ENCODE measurements at regions not wholly inside any gene's neighbourhood (a gene's known extent, or its start where the extent isn't known, plus 50 kb on each side); places are given as distances from the start of the nearest gene placed in this dataset.

DNA sequence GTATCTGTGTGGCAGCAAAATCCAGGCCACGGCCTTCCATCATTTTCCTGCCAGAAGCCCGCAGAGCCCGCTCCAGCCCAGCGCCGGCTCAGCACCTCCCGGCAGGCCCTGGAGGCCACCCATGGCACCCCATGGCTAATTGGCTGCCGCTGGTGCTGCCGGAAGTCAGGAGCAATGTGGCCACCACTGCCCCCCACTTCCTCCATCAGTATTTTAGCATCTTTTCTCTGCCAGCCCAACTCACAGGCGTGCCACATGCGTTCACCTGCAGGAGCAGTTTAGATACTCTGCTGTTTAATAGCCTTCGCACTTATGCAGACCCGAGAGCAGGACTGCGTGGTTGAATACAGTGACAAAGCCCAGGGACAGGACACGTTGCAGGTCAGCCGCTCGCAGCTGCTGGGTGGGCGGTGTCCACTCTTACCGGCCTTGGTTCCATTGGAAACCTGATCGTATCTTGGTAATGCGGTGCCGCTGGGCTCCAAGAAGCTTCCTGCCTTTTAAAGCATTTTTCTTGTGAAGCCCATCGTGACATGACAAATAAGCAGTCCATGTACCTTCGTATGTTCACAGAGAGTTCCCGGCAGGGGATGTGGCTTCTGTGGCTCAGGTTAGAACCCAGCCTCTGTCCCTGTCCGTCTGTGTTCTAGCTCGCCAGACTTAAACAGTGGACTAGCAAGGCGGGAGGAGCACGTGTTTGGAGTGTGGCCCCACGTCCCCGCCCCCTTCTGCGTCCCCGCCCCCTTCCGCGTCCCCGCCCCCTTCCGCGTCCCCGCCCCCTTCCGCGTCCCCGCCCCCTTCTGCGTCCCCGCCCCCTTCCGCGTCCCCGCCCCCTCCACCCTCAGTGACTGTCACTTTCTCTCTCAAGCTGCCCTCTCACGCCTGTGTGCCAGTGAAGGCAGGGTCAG is 162.0 kb upstream of the SOX1 start:
- H3K9ac ChIP-seq (ENCODE audit: low read depth, low read length): no peak overlapping the region
- H3K4me1 ChIP-seq (ENCODE audit: insufficient read depth, low read length): no peaks in the 10 kb centered on the region

DNA sequence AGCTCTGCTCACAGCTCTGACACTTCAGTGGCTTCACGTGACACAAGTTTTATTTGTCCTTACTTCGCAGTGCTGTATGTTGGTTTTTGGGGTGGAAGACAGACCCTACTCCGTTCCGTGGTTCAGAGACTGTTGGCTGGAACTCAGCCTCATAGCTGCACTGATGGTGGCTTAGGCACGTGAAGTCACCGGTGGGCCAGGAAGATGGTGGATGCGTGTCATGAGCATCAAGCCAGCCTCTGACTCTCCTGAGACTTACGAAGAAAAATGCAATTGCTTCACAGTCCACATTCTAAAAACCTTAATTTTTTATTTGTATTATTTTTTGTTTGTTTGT is 161.4 kb upstream of the SOX1 start:
- H3K4me1 ChIP-seq (ENCODE audit: insufficient read depth, low read length): no peaks in the 10 kb centered on the region
- H3K36me3 ChIP-seq (ENCODE audit: insufficient read depth, low read length): no peaks in the 10 kb centered on the region
- no peaks in the 10 kb centered on the region for H3K9me3 ChIP-seq (ENCODE audit: control insufficient read depth, insufficient read depth, low read length)
- no peak overlapping the region for H3K9ac ChIP-seq (ENCODE audit: low read depth, low read length)

More for the DNA sequence above, 162.0 kb upstream of the SOX1 start:
- no peaks in the 10 kb centered on the region for H3K36me3 ChIP-seq (ENCODE audit: insufficient read depth, low read length)
- H3K9me3 ChIP-seq (ENCODE audit: control insufficient read depth, insufficient read depth, low read length): no peaks in the 10 kb centered on the region

DNA sequence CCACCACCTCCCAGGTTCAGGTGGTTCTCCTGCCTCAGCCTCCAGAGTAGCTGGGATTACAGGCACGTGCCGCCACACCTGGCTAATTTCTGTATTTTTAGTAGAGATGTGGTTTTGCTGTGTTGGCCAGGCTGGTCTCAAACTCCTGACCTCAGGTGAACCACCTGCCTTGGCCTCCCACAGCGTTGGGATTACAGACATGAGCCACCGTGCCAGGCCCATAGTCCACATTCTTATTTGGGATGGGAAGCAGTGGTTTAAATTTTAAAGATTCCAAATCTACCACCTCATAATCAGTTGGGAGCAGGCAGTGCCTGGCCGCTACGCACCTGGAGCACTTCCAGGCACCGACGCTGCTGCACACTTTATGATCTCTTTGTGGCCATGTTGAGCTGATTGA is 160.6 kb upstream of the SOX1 start:
- no peak overlapping the region for H3K9ac ChIP-seq (ENCODE audit: low read depth, low read length)
- no peaks in the 10 kb centered on the region for H3K9me3 ChIP-seq (ENCODE audit: control insufficient read depth, insufficient read depth, low read length)
- no peaks in the 10 kb centered on the region for H3K36me3 ChIP-seq (ENCODE audit: insufficient read depth, low read length)
- no peaks in the 10 kb centered on the region for H3K4me1 ChIP-seq (ENCODE audit: insufficient read depth, low read length)

DNA sequence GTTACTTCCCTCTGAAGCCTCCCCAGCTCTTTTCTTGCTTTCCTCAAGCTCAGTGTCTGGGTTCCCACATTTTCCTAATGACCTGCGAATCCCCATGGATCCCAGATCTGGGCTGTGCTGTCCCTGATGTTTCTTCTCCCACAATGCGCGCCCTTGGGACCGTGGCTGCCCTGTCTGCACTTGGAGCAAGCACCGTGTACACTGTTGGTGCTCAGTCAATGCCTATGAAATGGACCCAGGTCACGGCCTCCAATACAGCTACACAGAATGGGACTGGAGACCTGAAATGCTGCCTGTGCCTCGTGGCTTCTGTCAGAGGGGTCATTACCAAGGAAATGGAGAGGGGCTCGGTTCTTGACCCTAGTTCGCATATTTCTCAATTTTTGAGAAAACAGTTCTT is 160.1 kb upstream of the SOX1 start:
- Histone ChIP-seq H3K4me1 (ENCODE audit: insufficient read depth, low read length) (no peaks in the 10 kb centered on the region), H3K9ac (ENCODE audit: low read depth, low read length) (no peak overlapping the region), H3K9me3 (ENCODE audit: control insufficient read depth, insufficient read depth, low read length) (no peaks in the 10 kb centered on the region), H3K36me3 (ENCODE audit: insufficient read depth, low read length) (no peaks in the 10 kb centered on the region)

DNA sequence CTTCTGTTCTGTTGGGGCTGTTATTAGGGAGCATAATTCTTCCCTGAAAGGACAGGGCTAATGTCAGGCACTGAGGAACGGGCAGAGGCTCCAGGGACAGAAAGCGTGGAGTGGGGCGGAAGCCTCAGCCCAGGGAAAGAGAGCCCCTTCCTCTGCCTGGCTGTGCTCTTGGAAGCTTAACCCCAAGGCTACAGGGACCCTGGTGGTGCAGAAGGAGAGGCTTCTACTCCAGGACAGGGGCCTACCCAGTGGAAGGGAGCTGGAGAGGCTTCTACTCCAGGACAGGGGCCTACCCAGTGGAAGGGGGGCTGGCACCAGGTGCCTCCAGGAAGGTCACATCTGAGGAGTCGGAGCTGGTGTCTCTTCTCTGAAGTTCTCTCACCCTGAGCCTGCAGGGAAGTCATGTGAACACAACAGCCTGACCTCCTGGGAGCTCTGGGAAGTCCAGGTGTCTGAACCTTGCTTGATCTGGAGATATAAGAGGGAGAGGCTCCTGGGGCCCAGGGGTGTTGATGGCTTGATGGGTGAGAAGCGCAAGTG is 159.5 kb upstream of the SOX1 start:
- H3K9me3 ChIP-seq (ENCODE audit: control insufficient read depth, insufficient read depth, low read length): no peaks in the 10 kb centered on the region
- no peaks in the 10 kb centered on the region for H3K4me1 ChIP-seq (ENCODE audit: insufficient read depth, low read length)
- H3K9ac ChIP-seq (ENCODE audit: low read depth, low read length): no peak overlapping the region
- H3K36me3 ChIP-seq (ENCODE audit: insufficient read depth, low read length): no peaks in the 10 kb centered on the region

DNA sequence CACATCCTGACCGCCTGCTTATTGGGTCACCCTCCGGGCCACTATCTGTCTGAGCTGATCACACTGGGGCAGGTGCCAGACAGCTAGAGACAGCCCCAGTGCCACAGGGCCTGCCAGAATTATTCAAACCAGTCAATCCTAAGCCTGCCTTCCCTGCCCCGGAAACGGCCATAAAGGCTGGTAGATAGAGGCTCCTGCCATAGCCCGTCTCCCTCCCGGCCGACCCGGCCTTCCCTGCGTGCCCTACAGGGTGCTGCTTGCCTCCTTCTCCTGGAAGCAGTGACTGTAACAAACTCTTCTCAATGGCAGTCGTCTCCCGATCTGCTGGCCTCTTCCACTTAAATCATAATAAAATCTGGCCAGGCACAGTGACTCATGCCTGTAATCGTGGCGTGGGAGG is 158.6 kb upstream of the SOX1 start:
- Histone ChIP-seq H3K9me3 (ENCODE audit: control insufficient read depth, insufficient read depth, low read length) (no peaks in the 10 kb centered on the region), H3K4me1 (ENCODE audit: insufficient read depth, low read length) (no peaks in the 10 kb centered on the region), H3K36me3 (ENCODE audit: insufficient read depth, low read length) (no peaks in the 10 kb centered on the region), H3K9ac (ENCODE audit: low read depth, low read length) (no peak overlapping the region)

DNA sequence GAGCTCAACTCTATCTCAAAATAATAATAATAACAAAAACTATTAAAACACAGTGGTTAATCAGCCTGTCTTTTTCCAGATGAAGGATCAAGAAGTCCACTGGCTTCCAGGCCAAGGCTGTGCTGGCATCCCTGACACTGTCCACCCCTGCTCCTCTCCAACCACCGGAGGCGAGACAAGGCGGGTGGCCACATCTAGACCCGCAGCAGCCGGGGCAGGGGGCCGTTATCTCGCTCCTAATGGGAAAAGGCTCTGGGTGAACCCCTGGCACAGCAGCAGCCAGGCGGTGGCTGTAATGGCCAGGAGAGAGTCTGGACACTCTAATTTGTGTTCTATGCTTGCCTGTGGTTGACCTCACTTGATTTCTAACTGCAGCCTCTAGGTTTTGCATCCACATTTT is 158.0 kb upstream of the SOX1 start:
- no peaks in the 10 kb centered on the region for H3K9me3 ChIP-seq (ENCODE audit: control insufficient read depth, insufficient read depth, low read length)
- H3K4me1 ChIP-seq (ENCODE audit: insufficient read depth, low read length): no peaks in the 10 kb centered on the region
- no peak overlapping the region for H3K9ac ChIP-seq (ENCODE audit: low read depth, low read length)
- no peaks in the 10 kb centered on the region for H3K36me3 ChIP-seq (ENCODE audit: insufficient read depth, low read length)

DNA sequence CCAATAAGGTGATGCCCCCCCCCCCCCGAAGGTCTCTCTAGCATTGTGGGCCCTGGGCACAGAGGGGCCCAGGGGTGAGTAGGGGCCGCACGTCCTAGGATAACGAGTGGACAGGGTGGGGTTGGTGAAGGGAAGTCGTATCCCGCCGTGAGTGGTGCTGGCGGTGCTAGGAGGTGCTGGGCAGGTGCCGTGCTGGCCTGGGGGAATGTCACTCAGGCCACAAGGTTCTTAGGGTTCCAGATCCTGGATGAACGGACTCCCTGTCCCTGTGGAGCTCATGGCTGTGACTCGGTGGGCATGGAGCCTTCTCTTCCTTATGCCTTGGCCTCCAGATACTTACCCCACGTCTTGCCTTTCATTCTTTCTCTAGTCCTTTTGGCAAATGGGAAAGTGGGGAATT is 157.4 kb upstream of the SOX1 start:
- no peaks in the 10 kb centered on the region for H3K36me3 ChIP-seq (ENCODE audit: insufficient read depth, low read length)
- no peaks in the 10 kb centered on the region for H3K4me1 ChIP-seq (ENCODE audit: insufficient read depth, low read length)
- H3K9me3 ChIP-seq (ENCODE audit: control insufficient read depth, insufficient read depth, low read length): no peaks in the 10 kb centered on the region
- H3K9ac ChIP-seq (ENCODE audit: low read depth, low read length): no peak overlapping the region

DNA sequence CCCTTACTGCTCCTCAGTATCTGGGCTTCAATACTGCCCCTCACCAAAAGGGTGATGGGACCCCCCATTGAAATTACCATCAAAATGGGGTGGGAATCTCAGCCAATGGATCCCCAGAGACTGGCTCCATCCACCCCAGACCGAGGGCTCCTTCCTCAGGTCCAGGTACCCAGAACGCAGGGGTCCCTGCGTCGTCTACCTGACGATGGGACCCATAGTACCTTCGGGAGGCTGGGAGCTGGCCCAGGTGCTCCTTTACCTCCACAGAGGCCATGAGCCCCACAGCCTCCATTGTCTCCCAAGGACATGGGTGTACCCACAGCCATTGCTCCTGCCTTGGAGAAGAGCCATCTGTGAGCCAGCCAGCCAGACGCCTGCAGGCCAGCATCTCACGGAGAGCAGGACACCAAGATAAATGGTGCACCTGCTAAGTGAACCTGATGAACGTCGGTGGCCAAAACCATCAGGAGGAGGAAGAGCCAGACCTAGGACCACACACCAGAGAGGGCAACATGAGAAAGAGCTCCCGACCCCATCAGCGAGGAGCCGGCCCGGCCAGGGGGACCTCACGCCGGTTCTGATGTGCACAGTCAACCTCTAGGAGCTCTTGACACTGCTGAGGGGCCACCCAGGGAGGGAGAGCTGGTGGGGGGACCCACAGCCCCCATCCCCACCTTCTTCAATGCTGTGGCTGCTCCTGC is 156.8 kb upstream of the SOX1 start:
- Histone ChIP-seq H3K9ac (ENCODE audit: low read depth, low read length) (no peak overlapping the region), H3K9me3 (ENCODE audit: control insufficient read depth, insufficient read depth, low read length) (no peaks in the 10 kb centered on the region), H3K4me1 (ENCODE audit: insufficient read depth, low read length) (no peaks in the 10 kb centered on the region), H3K36me3 (ENCODE audit: insufficient read depth, low read length) (no peaks in the 10 kb centered on the region)

DNA sequence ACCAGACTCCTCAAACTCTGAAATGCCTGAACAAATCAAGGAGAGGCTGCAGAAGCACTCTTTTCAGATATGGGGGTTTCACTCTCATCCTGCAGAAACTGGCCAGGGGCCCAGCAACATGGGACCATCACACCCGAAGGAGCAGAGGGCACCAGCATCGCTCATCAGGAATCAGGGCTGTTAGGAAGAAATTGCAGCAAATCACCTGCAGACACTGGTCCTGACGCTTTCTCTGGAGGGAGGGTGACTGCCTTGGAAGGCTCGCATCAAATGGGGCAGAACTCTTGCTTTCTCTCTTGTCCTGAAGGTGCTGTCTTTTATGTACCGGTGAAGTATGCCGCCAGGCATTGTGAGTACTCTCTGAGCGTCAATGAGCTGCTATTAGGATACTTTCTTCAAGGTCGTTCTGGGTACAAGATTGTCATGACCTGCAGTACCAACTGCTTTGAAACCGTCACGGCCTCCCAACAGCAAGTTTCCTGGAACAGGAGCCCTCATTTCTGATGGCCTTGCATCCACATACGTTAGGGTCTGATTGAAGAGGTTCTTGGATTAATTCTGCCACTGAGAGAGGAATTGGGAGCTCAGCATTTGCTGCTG is 155.7 kb upstream of the SOX1 start:
- H3K9me3 ChIP-seq (ENCODE audit: control insufficient read depth, insufficient read depth, low read length): no peaks in the 10 kb centered on the region
- no peaks in the 10 kb centered on the region for H3K4me1 ChIP-seq (ENCODE audit: insufficient read depth, low read length)
- no peaks in the 10 kb centered on the region for H3K36me3 ChIP-seq (ENCODE audit: insufficient read depth, low read length)
- no peak overlapping the region for H3K9ac ChIP-seq (ENCODE audit: low read depth, low read length)

DNA sequence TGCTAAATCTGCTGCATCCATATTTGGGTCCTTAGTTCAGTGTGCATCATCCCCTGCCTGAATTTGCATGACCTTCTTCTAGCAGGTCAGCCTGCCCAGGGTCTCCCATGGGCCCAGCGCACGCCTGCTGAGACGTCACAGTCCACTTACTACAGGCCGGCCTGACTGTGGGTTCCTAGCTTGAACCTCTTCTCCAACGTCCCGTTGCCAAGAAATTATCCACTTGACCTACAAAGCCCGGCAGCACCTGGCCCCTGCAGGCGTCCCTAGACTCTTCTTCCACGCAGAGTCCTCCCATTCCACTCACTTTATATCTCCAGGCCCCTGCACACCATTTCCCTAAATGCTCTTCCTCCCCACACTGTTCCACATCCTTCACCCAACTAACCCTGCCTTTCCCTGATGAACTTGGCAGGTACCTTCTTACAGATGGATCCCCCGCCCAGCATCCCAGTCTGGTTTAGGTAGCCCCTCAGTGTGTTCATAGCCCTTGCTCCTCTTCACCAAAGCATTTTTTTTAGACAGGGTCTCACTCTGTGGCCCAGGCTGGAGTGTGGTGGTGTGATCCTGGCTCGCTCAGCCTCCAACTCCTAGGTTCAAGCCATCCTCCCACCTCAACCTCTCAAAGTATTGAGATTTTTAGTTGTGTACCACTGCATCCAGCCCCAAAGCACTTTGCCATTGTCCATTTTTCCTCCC is 155.0 kb upstream of the SOX1 start:
- Histone ChIP-seq H3K36me3 (ENCODE audit: insufficient read depth, low read length) (no peaks in the 10 kb centered on the region), H3K9me3 (ENCODE audit: control insufficient read depth, insufficient read depth, low read length) (no peaks in the 10 kb centered on the region), H3K4me1 (ENCODE audit: insufficient read depth, low read length) (no peaks in the 10 kb centered on the region), H3K9ac (ENCODE audit: low read depth, low read length) (no peak overlapping the region)

DNA sequence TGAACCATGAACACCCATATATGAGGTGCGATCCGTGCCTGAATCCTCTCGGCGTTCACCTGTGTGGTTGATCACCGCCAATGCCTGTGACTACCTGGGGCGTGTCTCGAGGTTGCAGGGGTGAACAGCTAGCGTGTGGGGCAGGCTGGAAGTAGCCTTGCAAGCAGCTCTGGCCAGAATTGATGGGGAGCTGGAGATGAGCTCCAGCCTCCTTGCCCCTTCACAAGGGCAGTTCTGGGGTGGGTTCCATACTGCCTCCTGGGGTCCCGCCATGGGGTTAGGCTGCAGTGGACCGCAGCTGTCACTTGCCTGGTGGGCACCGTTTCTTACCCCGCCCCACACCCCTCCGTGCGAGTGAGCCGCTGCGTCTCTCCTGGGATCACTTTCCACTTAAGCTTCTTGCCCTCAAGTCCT is 154.5 kb upstream of the SOX1 start:
- H3K36me3 ChIP-seq (ENCODE audit: insufficient read depth, low read length): no peaks in the 10 kb centered on the region
- H3K4me1 ChIP-seq (ENCODE audit: insufficient read depth, low read length): no peaks in the 10 kb centered on the region
- H3K9me3 ChIP-seq (ENCODE audit: control insufficient read depth, insufficient read depth, low read length): no peaks in the 10 kb centered on the region
- H3K9ac ChIP-seq (ENCODE audit: low read depth, low read length): no peak overlapping the region

DNA sequence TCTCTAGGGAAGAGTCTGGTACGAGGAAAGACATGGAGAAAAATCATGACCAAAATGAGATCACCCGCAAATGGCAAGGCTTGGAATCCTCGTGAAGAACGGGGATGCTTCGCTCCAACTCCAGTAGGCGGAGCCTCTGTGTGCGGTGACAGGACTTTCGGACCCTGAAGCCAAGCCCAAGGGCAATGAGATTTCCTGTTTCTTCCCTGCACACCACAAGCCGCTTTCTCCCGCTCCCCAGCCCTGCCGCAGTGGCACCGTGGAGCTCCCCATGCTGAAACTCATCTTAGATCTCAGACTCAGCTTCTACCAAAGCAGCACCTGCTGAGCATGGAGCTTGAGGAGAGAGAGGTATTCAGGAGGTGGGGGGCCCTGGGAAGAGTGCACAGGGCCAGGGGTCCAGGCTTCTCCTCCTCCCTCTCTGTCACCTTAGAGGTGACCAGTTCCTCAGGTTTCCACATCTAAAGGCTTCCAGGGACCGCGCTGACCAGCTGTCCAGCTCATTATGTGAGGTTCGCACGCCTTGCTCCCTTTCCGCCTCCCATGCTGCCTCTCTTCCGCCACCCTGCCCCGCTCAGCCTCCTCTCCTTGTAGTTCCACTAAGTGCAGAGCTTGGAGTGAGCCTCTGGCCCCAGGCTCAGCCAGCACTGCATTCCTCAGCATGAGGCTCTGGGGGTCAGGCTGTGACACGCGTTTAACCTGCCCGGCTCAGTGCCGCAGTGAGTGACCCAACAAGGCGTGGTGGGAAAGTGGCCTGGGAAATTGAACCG is 153.8 kb upstream of the SOX1 start:
- H3K9me3 ChIP-seq (ENCODE audit: control insufficient read depth, insufficient read depth, low read length): no peaks in the 10 kb centered on the region
- no peaks in the 10 kb centered on the region for H3K36me3 ChIP-seq (ENCODE audit: insufficient read depth, low read length)
- H3K4me1 ChIP-seq (ENCODE audit: insufficient read depth, low read length): no peaks in the 10 kb centered on the region
- no peak overlapping the region for H3K9ac ChIP-seq (ENCODE audit: low read depth, low read length)

DNA sequence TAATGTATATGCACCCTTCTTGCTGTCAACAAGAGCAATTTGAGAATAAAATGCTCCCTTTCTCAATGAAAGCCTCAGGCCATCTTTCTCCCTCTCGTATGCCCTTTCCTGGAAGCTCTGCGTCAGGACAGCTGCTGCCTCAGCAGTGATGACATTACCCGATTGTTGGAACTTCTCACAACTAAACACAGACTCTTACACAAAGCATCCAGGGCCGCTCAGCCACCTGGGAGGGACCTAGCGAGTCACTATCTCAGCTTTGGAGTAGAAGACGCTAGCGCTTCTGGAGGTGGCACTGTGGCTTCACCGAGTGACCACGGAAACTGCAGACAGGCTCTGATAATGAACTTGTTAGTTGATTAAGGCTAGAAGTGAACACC is 153.2 kb upstream of the SOX1 start:
- Histone ChIP-seq H3K9me3 (ENCODE audit: control insufficient read depth, insufficient read depth, low read length) (no peaks in the 10 kb centered on the region), H3K36me3 (ENCODE audit: insufficient read depth, low read length) (no peaks in the 10 kb centered on the region), H3K9ac (ENCODE audit: low read depth, low read length) (no peak overlapping the region), H3K4me1 (ENCODE audit: insufficient read depth, low read length) (no peaks in the 10 kb centered on the region)
